ENCODE measurements at regions not wholly inside any gene's neighbourhood (a gene's known extent, or its start where the extent isn't known, plus 50 kb on each side); places are given as distances from the start of the nearest gene placed in this dataset.

GRCh38 chr12:18824287-18824686 is 86.4 kb downstream of the CAPZA3 start:
- H3K27ac ChIP-seq (ENCODE audit: low read depth, low read length) = no peak overlapping the region
- no peaks in the 10 kb centered on the region; a peak in 1 of 8 replicates for H3K36me3 ChIP-seq (ENCODE audit: control insufficient read depth in 2 of 4, insufficient read depth in 4 of 4, low read length in 3 of 4)
- H3K79me1 ChIP-seq (ENCODE audit: low read depth, low read length) = no peaks in the 10 kb centered on the region
- H4K5ac ChIP-seq (ENCODE audit: insufficient read length, low read depth, low read length) = no peak overlapping the region
- H4K8ac ChIP-seq (ENCODE audit: extremely low read depth, insufficient read depth, low read length) = no peak overlapping the region
- H4K91ac ChIP-seq (replicated peaks; ENCODE audit: insufficient read length, low read length) = no peak overlapping the region
- no peak overlapping the region for H2BK12ac ChIP-seq (ENCODE audit: low read depth, low read length)
- H3K4me3 ChIP-seq (ENCODE audit: extremely low read depth in 1 of 4, insufficient read depth in 2 of 4, low read depth in 3 of 4, low read length in 4 of 4) = no peak overlapping the region
- no peak overlapping the region for H3K56ac ChIP-seq (replicated peaks; ENCODE audit: insufficient read length, low read depth, low read length)
- no peak for DNase-seq (ENCODE audit: low read depth in 1 of 2, low spot score in 2 of 2)
- H2BK120ac ChIP-seq (replicated peaks; ENCODE audit: low read depth, low read length) = no peak overlapping the region
- H2AK5ac ChIP-seq (ENCODE audit: low read depth, low read length) = no peak overlapping the region
- no peak overlapping the region for H3K23ac ChIP-seq (ENCODE audit: insufficient read length)
- H3K4me2 ChIP-seq (ENCODE audit: insufficient read depth in 1 of 2, low read depth in 2 of 2, low read length in 2 of 2) = no peak overlapping the region
- H3K18ac ChIP-seq (ENCODE audit: extremely low read depth, low read length) = no peak overlapping the region
- H3K9me3 ChIP-seq (ENCODE audit: insufficient read depth in 2 of 2, low read depth in 1 of 2, low read length in 1 of 2) = peaks cover 10 to 11% of the 10 kb centered on the region in 2 experiments; a peak in 2 of 4 replicates
- H2BK15ac ChIP-seq (ENCODE audit: low read length) = no peak overlapping the region
- H2AFZ ChIP-seq (ENCODE audit: low read length) = no peak overlapping the region
- no peaks in the 10 kb centered on the region for H3K27me3 ChIP-seq (replicated peaks in 1 of 4; ENCODE audit: control insufficient read depth in 3 of 4, extremely low read depth in 1 of 4, insufficient read depth in 3 of 4, low read length in 3 of 4)
- no peak overlapping the region for H3K4ac ChIP-seq (replicated peaks; ENCODE audit: insufficient read length, low read depth, low read length)
- CTCF ChIA-PET (ENCODE audit: partially characterized antibody) = interaction anchor here (1.0 to 1.1 kb wide), 2 partner anchors 140 to 272 kb away, joined by 3 read pairs; no protein-coding TSS in a partner anchor
- no peak overlapping the region for H2BK20ac ChIP-seq (ENCODE audit: low read length)
- H3K14ac ChIP-seq (ENCODE audit: insufficient read length) = no peak overlapping the region
- no peaks in the 10 kb centered on the region for H3K23me2 ChIP-seq (ENCODE audit: low read depth, low read length)
- H4K20me1 ChIP-seq (replicated peaks in 1 of 2; ENCODE audit: control insufficient read depth in 1 of 2, insufficient read depth in 2 of 2, low read length in 2 of 2) = no peaks in the 10 kb centered on the region
- 89% methylated on average over 11 of the region's 11 CpGs; no CpG with 5 or more reads in 1 of the 2 experiments for WGBS, 2 experiments (ENCODE audit: extremely low coverage in 1 of 2, insufficient coverage in 1 of 2, insufficient read length in 1 of 2, insufficient replicate concordance in 2 of 2, low coverage in 1 of 2, low lambda C conversion rate in 2 of 2, missing lambda C conversion rate in 1 of 2)
- no peak for FAIRE-seq
- H3K4me1 ChIP-seq (replicated peaks in 1 of 4; ENCODE audit: control insufficient read depth in 3 of 4, insufficient read depth in 4 of 4, low read length in 3 of 4) = no peaks in the 10 kb centered on the region
- POLR2A ChIA-PET (ENCODE audit: partially characterized antibody) = interaction anchor here (0.7 kb wide), 1 partner anchor 1327 kb away, joined by 3 read pairs; no protein-coding TSS in a partner anchor
- no peak overlapping the region for H2BK5ac ChIP-seq (ENCODE audit: low read depth, low read length)
- H3K9ac ChIP-seq (replicated peaks in 1 of 4; ENCODE audit: extremely low read depth in 1 of 4, low read depth in 3 of 4, low read length in 3 of 4) = no peak overlapping the region
- H3K79me2 ChIP-seq (ENCODE audit: control insufficient read depth in 1 of 2, insufficient read depth in 2 of 2, low read length in 2 of 2) = no peaks in the 10 kb centered on the region
- TF ChIP-seq BRCA1 (IDR thresholded peaks at IDR 0.05; ENCODE audit: low read depth, low read length) (no peak), CTCF (IDR thresholded peaks at IDR 0.05; ENCODE audit: control extremely low read depth in 1 of 3, insufficient read depth in 1 of 3, low read depth in 1 of 3, low read length in 3 of 3) (no peak), TEAD4 (IDR thresholded peaks at IDR 0.05; ENCODE audit: low read depth, low read length) (no peak), TAF7 (optimal IDR thresholded peaks at IDR 0.05; ENCODE audit: borderline replicate concordance, low read depth, low read length) (no peak), CBX5 (IDR thresholded peaks at IDR 0.05; ENCODE audit: low read depth, low read length) (no peak), CHD2 (IDR thresholded peaks at IDR 0.05; ENCODE audit: low read length) (no peak), MAX (IDR thresholded peaks at IDR 0.05) (no peak)

Data from H1 (cell line).